Uterus (tissue), 3 donors: ENCODE measurements at regions not wholly inside any gene's neighbourhood (a gene's known extent, or its start where the extent isn't known, plus 50 kb on each side); places are given as distances from the start of the nearest gene placed in this dataset.

Experiments used
- DNase-seq, 2 donors: peaks; one replicate each; pipeline ENCODE4 v3.0.0-alpha.2; 2019 to 2020
- H3K27ac ChIP-seq, 2 donors: fragments of 200-600 bp; sonication (generic); 1 replicate in 1 of 2; 2 replicates in 1 of 2; pipeline ENCODE4 v1.5.1; 2016 to 2018
- H3K27me3 ChIP-seq, 2 donors: fragments of 200-600 bp; sonication (generic); one replicate each; pipeline ENCODE4 v1.5.1; 2018 to 2019; ENCODE audit warnings: control low read depth in 1 of 2
- H3K36me3 ChIP-seq, 2 donors: fragments of 200-600 bp; sonication (generic); one replicate each; pipeline ENCODE4 v1.5.1; 2019; ENCODE audit warnings: control low read depth in 1 of 2
- H3K4me1 ChIP-seq, 2 donors: fragments of 200-600 bp; sonication (generic); one replicate each; pipeline ENCODE4 v1.5.1; 2018 to 2019; ENCODE audit warnings: control low read depth in 1 of 2
- H3K4me3 ChIP-seq, 2 donors: fragments of 200-600 bp; sonication (generic); 1 replicate in 1 of 2; 2 replicates in 1 of 2; pipeline ENCODE4 v1.5.1; 2018 to 2019; ENCODE audit warnings: mild to moderate bottlenecking in 1 of 2
- H3K9me3 ChIP-seq, 2 donors: fragments of 200-600 bp; sonication (generic); one replicate each; pipeline ENCODE4 v1.5.1; 2019; ENCODE audit warnings: control low read depth in 1 of 2
- CTCF ChIP-seq, 4 experiments: fragments of 200-600 bp in 2 of 4; fragments of 450-650 bp in 2 of 4; sonication (generic) in 2 of 4; IDR thresholded peaks; one replicate each; pipeline ENCODE4 v1.5.1; 2016 to 2019; ENCODE audit warnings: antibody characterized with exemption in 4 of 4, mild to moderate bottlenecking in 2 of 4, moderate library complexity in 1 of 4
- POLR2A ChIP-seq, 2 donors: fragments of 450-650 bp; IDR thresholded peaks; one replicate each; pipeline ENCODE4 v1.6.1; 2016; ENCODE audit warnings: antibody characterized with exemption in 2 of 2, mild to moderate bottlenecking in 1 of 2, moderate library complexity in 1 of 2
- intact Hi-C: fragments of 100-400 bp; cut with DNase I; formaldehyde crosslinking; loops from one replicate; pipeline ENCODE4 v1.15.1; 2023; ENCODE audit warnings: low total_unique reads
- donor health status: DM: yes; HTN: yes; CAD: no.

- no peak for DNase-seq
- no peaks in the 10 kb centered on the region for H3K9me3 ChIP-seq
- H3K4me3 ChIP-seq, result no peak overlapping the region
- H3K27me3 ChIP-seq, result no peaks in the 10 kb centered on the region
- intact Hi-C loops, result no loop called here
- TF ChIP-seq POLR2A (IDR thresholded peaks at IDR 0.05), result no peak
- TF ChIP-seq CTCF (IDR thresholded peaks at IDR 0.05), result no peak
- peak overlapping the region; percentile 47 to 88 for H3K27ac ChIP-seq
- H3K36me3 ChIP-seq, result no peaks in the 10 kb centered on the region
- peaks cover 0 to 18% of the 10 kb centered on the region in 2 donors for H3K4me1 ChIP-seq
Observed at GRCh38 chr9:91073811-91074771, 272.5 kb downstream of the SYK start.

- Histone ChIP-seq H3K27me3 (no peaks in the 10 kb centered on the region), H3K27ac (peak overlapping the region; percentile 47 to 88), H3K4me1 (peaks cover 0 to 18% of the 10 kb centered on the region in 2 donors), H3K36me3 (no peaks in the 10 kb centered on the region), H3K9me3 (no peaks in the 10 kb centered on the region), H3K4me3 (no peak overlapping the region)
- DNase-seq, result no peak
- TF ChIP-seq POLR2A (IDR thresholded peaks at IDR 0.05) (no peak), CTCF (IDR thresholded peaks at IDR 0.05) (no peak)
- intact Hi-C loops, result no loop called here
Observed at GRCh38 chr9:91074866-91075265, 273.2 kb downstream of the SYK start.

GRCh38 chr9:91075279-91075678, 273.7 kb downstream of the SYK start:
- H3K36me3 ChIP-seq, result no peaks in the 10 kb centered on the region
- no peaks in the 10 kb centered on the region for H3K27me3 ChIP-seq
- TF ChIP-seq POLR2A (IDR thresholded peaks at IDR 0.05), result no peak
- no peak for TF ChIP-seq CTCF (IDR thresholded peaks at IDR 0.05)
- peak in 1 of 2 donors; percentile 58 for DNase-seq
- peak overlapping the region; percentile 47 to 88 for H3K27ac ChIP-seq
- no peak overlapping the region for H3K4me3 ChIP-seq
- intact Hi-C loops, result no loop called here
- peaks cover 0 to 18% of the 10 kb centered on the region in 2 donors for H3K4me1 ChIP-seq
- H3K9me3 ChIP-seq, result no peaks in the 10 kb centered on the region

- Histone ChIP-seq H3K36me3 (no peaks in the 10 kb centered on the region), H3K9me3 (no peaks in the 10 kb centered on the region), H3K4me3 (no peak overlapping the region), H3K27me3 (no peaks in the 10 kb centered on the region), H3K27ac (peak overlapping the region; percentile 69 to 88), H3K4me1 (peaks cover 0 to 15% of the 10 kb centered on the region in 2 donors)
- TF ChIP-seq POLR2A (IDR thresholded peaks at IDR 0.05) (no peak), CTCF (IDR thresholded peaks at IDR 0.05) (no peak)
- intact Hi-C loops, result no loop called here
- DNase-seq, result no peak
Observed at GRCh38 chr9:91077624-91078368, 276.2 kb downstream of the SYK start.

GRCh38 chr9:91078369-91078695, 276.7 kb downstream of the SYK start:
- no peak for TF ChIP-seq CTCF (IDR thresholded peaks at IDR 0.05)
- TF ChIP-seq POLR2A (IDR thresholded peaks at IDR 0.05), result no peak
- no peak overlapping the region for H3K4me3 ChIP-seq
- no peaks in the 10 kb centered on the region for H3K27me3 ChIP-seq
- no peaks in the 10 kb centered on the region for H3K9me3 ChIP-seq
- intact Hi-C loops, result no loop called here
- H3K4me1 ChIP-seq, result peaks cover 0 to 14% of the 10 kb centered on the region in 2 donors
- H3K27ac ChIP-seq, result peak overlapping the region; percentile 69 to 88
- no peaks in the 10 kb centered on the region for H3K36me3 ChIP-seq
- no peak for DNase-seq
